ENCODE measurements at regions not wholly inside any gene's neighbourhood (a gene's known extent, or its start where the extent isn't known, plus 50 kb on each side); places are given as distances from the start of the nearest gene placed in this dataset.
A peak's percentile ranks its signal among the peaks of the same experiment; 100 is the strongest.
"Not testable (repeated sequence)": the region's sequence is repeated elsewhere in the genome, so short reads cannot be mapped to it uniquely, and the experiment has no call there.

- no peak for DNase-seq (ENCODE audit: low read depth in 3 of 3, low spot score in 2 of 3)
Observed at GRCh38 chr9:129418451-129418850, 202.4 kb downstream of the C9orf50 start.

GRCh38 chr9:129416821-129417539 lies 203.9 kb downstream of the C9orf50 start:
- DNase-seq (ENCODE audit: low read depth in 3 of 3, low spot score in 2 of 3): no peak

GRCh38 chr9:129415942-129416651 lies 204.8 kb downstream of the C9orf50 start:
- no peak for DNase-seq (ENCODE audit: low read depth in 3 of 3, low spot score in 2 of 3)

- DNase-seq (ENCODE audit: low read depth in 3 of 3, low spot score in 2 of 3): no peak
Observed at GRCh38 chr9:129414993-129415941, 205.6 kb downstream of the C9orf50 start.

- no peak for DNase-seq (ENCODE audit: low read depth in 3 of 3, low spot score in 2 of 3)
Observed at GRCh38 chr9:129414377-129414992, 206.4 kb downstream of the C9orf50 start.

GRCh38 chr9:129413537-129414376 lies 207.1 kb downstream of the C9orf50 start:
- peak; percentile 85 to 95 (median 94) for DNase-seq (ENCODE audit: low read depth in 3 of 3, low spot score in 2 of 3)

GRCh38 chr9:129412814-129413536 lies 207.9 kb downstream of the C9orf50 start:
- no peak for DNase-seq (ENCODE audit: low read depth in 3 of 3, low spot score in 2 of 3)

GRCh38 chr9:129412176-129412813 lies 208.6 kb downstream of the C9orf50 start:
- not testable (repeated sequence) for DNase-seq (ENCODE audit: low read depth in 3 of 3, low spot score in 2 of 3)

- DNase-seq (ENCODE audit: low read depth in 3 of 3, low spot score in 2 of 3): no peak
Observed at GRCh38 chr9:129411501-129412175, 209.3 kb downstream of the C9orf50 start.

- DNase-seq (ENCODE audit: low read depth in 3 of 3, low spot score in 2 of 3): no peak
Observed at GRCh38 chr9:129410226-129410625, 210.7 kb downstream of the C9orf50 start.

- DNase-seq (ENCODE audit: low read depth in 3 of 3, low spot score in 2 of 3): no peak
Observed at GRCh38 chr9:129408535-129409215, 212.2 kb downstream of the C9orf50 start.

GRCh38 chr9:129407905-129408452 lies 212.9 kb downstream of the C9orf50 start:
- no peak for DNase-seq (ENCODE audit: low read depth in 3 of 3, low spot score in 2 of 3)

GRCh38 chr9:129406278-129407225 lies 214.3 kb downstream of the C9orf50 start:
- DNase-seq (ENCODE audit: low read depth in 3 of 3, low spot score in 2 of 3): no peak

- DNase-seq (ENCODE audit: low read depth in 3 of 3, low spot score in 2 of 3): no peak
Observed at GRCh38 chr9:129405827-129406213, 215.1 kb downstream of the C9orf50 start.

- no peak for DNase-seq (ENCODE audit: low read depth in 3 of 3, low spot score in 2 of 3)
Observed at GRCh38 chr9:129405089-129405826, 215.6 kb downstream of the C9orf50 start.

Measured in right renal cortex interstitium (tissue), 3 donors.